K562 (cell line): ENCODE measurements at regions not wholly inside any gene's neighbourhood (a gene's known extent, or its start where the extent isn't known, plus 50 kb on each side); places are given as distances from the start of the nearest gene placed in this dataset.

Experiments
- BRF1 ChIP-seq: IDR thresholded peaks from 3 replicates; pipeline ENCODE4 v1.6.1; 2011; ENCODE audit warnings: borderline replicate concordance, mild to moderate bottlenecking; ENCODE audit not compliant: insufficient read length; ENCODE audit errors: extremely low read depth
- GTF2E2 ChIP-seq: fragments of 200-800 bp; sonication (Bioruptor generic); IDR thresholded peaks from 2 replicates; pipeline ENCODE4 v1.6.1; 2016; ENCODE audit warnings: missing genetic modification characterization, missing compliant biosample characterization
- MIER1 ChIP-seq: fragments of 450-650 bp; IDR thresholded peaks from 2 replicates; pipeline ENCODE4 v1.6.1; 2016; ENCODE audit warnings: antibody characterized with exemption, mild to moderate bottlenecking, low read depth
- MTA1 ChIP-seq: fragments of 450-650 bp; IDR thresholded peaks from 2 replicates; pipeline ENCODE4 v1.6.1; 2017; ENCODE audit warnings: borderline replicate concordance
- PCBP2 ChIP-seq: fragments of 200-400 bp; formaldehyde crosslinking; IDR thresholded peaks from 2 replicates; pipeline ENCODE4 v1.6.1; 2018; ENCODE audit warnings: low read length, low read depth, mild to moderate bottlenecking, moderate library complexity; ENCODE audit not compliant: poor library complexity, severe bottlenecking
- SAFB2 ChIP-seq: fragments of 200-400 bp; formaldehyde crosslinking; IDR thresholded peaks from 2 replicates; pipeline ENCODE4 v1.6.1; 2018; ENCODE audit warnings: borderline replicate concordance, low read length, low read depth, moderate library complexity; ENCODE audit not compliant: severe bottlenecking
- SPI1 ChIP-seq: IDR thresholded peaks from 2 replicates; pipeline ENCODE4 v1.6.1; 2011; ENCODE audit warnings: low read depth, low read length, control low read depth, borderline replicate concordance
- TCF7 ChIP-seq: sonication (generic); IDR thresholded peaks from 2 replicates; pipeline ENCODE4 v1.6.1; 2016; ENCODE audit warnings: antibody characterized with exemption, borderline replicate concordance
- ZBTB7A ChIP-seq: IDR thresholded peaks from 2 replicates; pipeline ENCODE4 v1.6.1; 2011; ENCODE audit warnings: low read depth, mild to moderate bottlenecking, low read length, moderate library complexity, borderline replicate concordance; ENCODE audit not compliant: control insufficient read depth
- ZNF707 ChIP-seq: fragments of 250-450 bp; sonication (Bioruptor Pico); conservative IDR thresholded peaks from 2 replicates; pipeline ENCODE4 v1.8.0; 2022; ENCODE audit warnings: inconsistent platforms, mild to moderate bottlenecking, moderate library complexity
- ZNF830 ChIP-seq: fragments of 250-450 bp; sonication (Bioruptor Pico); IDR thresholded peaks from 2 replicates; pipeline ENCODE4 v1.5.0; 2021; ENCODE audit warnings: mild to moderate bottlenecking
- TF ChIP-seq, protein P1 (sequence below), 2 experiments: IDR thresholded peaks; 2 replicates each; pipeline ENCODE4 v1.6.1; 2011; ENCODE audit warnings: borderline replicate concordance in 1 of 2, control low read depth in 1 of 2, low read depth in 1 of 2, low read length in 1 of 2, mild to moderate bottlenecking in 1 of 2, mixed read lengths in 1 of 2, moderate library complexity in 1 of 2; ENCODE audit not compliant: insufficient read depth in 1 of 2, insufficient read length in 1 of 2, poor library complexity in 1 of 2, severe bottlenecking in 1 of 2; ENCODE audit errors: extremely low read depth in 1 of 2
- TF ChIP-seq, protein P2 (sequence below): sonication (generic); formaldehyde crosslinking; IDR thresholded peaks from 2 replicates; pipeline ENCODE4 v1.8.0; 2022; ENCODE audit warnings: mild to moderate bottlenecking, missing genetic modification reagents

DNA sequence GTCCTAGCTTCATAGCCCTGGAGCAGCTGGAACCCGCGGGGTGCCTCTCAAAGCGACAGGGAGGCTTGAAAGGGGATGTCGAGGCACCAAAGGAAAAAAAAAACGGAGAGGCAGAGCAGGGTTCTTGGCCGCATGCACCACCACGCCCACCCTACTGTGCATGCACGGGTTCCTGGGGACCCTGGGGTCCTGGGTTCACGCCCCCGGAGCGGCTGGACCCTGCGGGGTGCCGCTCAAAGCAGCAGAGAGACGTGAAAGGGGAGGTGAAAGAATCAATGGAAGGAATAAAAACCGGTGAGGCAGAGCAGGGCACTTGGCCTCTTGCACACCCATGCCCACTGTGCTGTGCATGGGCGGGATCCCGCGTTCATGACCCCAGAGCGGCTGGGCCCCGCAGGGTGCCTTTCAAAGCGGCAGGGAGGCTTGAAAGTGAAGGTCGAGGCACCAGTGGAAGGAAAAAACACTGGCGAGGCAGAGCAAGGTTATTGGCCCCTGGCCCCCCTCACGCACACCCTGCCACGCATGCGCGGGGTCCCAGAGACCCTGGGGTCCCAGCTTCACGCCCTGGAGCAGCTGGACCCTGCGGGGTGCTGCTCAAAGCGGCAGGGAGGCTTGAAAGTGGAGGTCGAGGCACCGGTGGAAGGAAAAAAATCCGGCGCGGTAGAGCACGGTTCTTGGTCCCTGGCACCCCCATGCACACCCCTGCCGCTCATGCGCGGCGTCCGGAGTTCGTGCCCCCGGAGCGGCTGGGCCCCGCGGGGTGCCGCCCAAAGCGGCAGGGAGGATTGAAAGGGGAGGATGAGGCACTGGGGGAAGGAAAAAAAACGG is 318.5 kb downstream of the ALG10 start (continued):
- TF ChIP-seq, protein P1, sequence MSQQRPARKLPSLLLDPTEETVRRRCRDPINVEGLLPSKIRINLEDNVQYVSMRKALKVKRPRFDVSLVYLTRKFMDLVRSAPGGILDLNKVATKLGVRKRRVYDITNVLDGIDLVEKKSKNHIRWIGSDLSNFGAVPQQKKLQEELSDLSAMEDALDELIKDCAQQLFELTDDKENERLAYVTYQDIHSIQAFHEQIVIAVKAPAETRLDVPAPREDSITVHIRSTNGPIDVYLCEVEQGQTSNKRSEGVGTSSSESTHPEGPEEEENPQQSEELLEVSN (IDR thresholded peaks at IDR 0.05; ENCODE audit: borderline replicate concordance in 1 of 2, extremely low read depth in 1 of 2, insufficient read depth in 1 of 2, insufficient read length in 1 of 2, low read depth in 1 of 2, low read length in 1 of 2, poor library complexity in 1 of 2, severe bottlenecking in 1 of 2) = peak in 1 of 2 experiments; percentile 26
- TF ChIP-seq GTF2E2 (tag) (no peak), ZNF707 (CRISPR knock-in tag) (no peak), SPI1 (no peak), BRF1 (no peak), ZBTB7A (0 out of 2 replicates have a peak, but pooled peaks have one; percentile 39), SAFB2 (no peak), ZNF830 (CRISPR knock-in tag) (no peak), MTA1 (no peak), MIER1 (no peak), TCF7 (no peak), PCBP2 (no peak)
- TF ChIP-seq, protein P2, sequence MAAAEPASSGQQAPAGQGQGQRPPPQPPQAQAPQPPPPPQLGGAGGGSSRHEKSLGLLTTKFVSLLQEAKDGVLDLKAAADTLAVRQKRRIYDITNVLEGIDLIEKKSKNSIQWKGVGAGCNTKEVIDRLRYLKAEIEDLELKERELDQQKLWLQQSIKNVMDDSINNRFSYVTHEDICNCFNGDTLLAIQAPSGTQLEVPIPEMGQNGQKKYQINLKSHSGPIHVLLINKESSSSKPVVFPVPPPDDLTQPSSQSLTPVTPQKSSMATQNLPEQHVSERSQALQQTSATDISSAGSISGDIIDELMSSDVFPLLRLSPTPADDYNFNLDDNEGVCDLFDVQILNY = no peak
